SK-N-SH (cell line): ENCODE measurements at regions not wholly inside any gene's neighbourhood (a gene's known extent, or its start where the extent isn't known, plus 50 kb on each side); places are given as distances from the start of the nearest gene placed in this dataset.

Source experiments
- CHD2 ChIP-seq: fragments of 150-350 bp; IDR thresholded peaks from 2 replicates; pipeline ENCODE4 v1.6.1; 2018; ENCODE audit warnings: low read length; ENCODE audit not compliant: partially characterized antibody
- EP300 ChIP-seq, 2 experiments: IDR thresholded peaks; 2 replicates each; pipeline versions ENCODE4 v1.4.0 to v1.6.1; 2012; ENCODE audit warnings: borderline replicate concordance in 1 of 2, low read depth in 1 of 2, low read length in 1 of 2
- FOXJ3 ChIP-seq: sonication (generic); formaldehyde crosslinking; IDR thresholded peaks from 2 replicates; pipeline ENCODE4 v1.5.1; 2020; ENCODE audit warnings: mild to moderate bottlenecking, missing genetic modification reagents
- JUND ChIP-seq: IDR thresholded peaks from 2 replicates; pipeline ENCODE4 v1.4.0; 2012
- POLR2AphosphoS5 ChIP-seq: IDR thresholded peaks from 2 replicates; pipeline ENCODE4 v1.6.1; 2012; ENCODE audit warnings: low read depth, low read length
- SMC3 ChIP-seq: IDR thresholded peaks from 2 replicates; pipeline ENCODE4 v1.6.1; 2012; ENCODE audit warnings: low read depth, low read length, improper control_type of control experiment
- TF ChIP-seq, protein P1 (sequence below): fragments of 200-600 bp; sonication (generic); IDR thresholded peaks from 2 replicates; pipeline ENCODE4 v1.6.1; 2017; ENCODE audit warnings: antibody characterized with exemption, mild to moderate bottlenecking, moderate library complexity
- TF ChIP-seq, protein P2 (sequence below): IDR thresholded peaks from 2 replicates; pipeline ENCODE4 v1.6.1; 2012; ENCODE audit warnings: mild to moderate bottlenecking, low read depth, low read length, moderate library complexity

DNA sequence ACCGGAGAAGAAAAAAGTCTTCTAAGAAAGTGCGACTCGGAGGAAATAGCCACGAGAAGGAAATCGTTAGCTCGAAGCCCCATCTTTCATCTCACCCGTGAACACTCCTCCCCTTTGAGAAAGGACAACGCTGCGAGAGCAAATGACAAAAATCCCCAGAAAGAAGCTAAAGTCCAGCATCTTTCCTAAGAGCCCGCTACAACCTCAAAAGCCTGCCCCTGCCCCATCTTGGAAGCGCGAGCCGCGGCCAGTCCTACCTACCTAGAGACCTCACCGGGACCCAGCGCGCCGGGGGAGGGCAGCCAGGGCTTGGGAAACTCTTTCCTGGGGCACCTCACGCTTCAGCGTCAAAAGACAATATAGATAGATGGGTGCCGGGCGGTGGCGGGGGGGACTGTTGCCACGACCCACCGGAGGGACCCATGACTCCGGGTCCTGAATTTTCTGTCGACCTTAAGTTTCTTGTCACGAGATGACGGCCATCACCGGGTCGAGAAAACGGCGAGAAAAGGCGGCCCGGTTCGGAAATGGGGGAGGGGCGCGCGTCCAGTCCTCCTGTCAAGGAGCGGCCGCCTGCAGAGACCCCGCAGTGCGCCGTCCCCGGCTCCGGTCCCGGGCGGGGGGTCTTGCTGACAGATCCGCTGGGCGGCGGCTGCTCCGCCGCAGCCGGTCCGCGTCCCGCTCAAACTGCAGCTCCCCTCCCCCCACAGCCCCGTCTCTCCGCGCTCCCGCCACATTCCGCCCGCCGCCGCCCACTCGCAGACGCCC, 65.9 kb downstream of the KCNRG start:
- no peak for TF ChIP-seq SMC3
- no peak for TF ChIP-seq POLR2AphosphoS5
- no peak for TF ChIP-seq JUND
- TF ChIP-seq, protein P1, sequence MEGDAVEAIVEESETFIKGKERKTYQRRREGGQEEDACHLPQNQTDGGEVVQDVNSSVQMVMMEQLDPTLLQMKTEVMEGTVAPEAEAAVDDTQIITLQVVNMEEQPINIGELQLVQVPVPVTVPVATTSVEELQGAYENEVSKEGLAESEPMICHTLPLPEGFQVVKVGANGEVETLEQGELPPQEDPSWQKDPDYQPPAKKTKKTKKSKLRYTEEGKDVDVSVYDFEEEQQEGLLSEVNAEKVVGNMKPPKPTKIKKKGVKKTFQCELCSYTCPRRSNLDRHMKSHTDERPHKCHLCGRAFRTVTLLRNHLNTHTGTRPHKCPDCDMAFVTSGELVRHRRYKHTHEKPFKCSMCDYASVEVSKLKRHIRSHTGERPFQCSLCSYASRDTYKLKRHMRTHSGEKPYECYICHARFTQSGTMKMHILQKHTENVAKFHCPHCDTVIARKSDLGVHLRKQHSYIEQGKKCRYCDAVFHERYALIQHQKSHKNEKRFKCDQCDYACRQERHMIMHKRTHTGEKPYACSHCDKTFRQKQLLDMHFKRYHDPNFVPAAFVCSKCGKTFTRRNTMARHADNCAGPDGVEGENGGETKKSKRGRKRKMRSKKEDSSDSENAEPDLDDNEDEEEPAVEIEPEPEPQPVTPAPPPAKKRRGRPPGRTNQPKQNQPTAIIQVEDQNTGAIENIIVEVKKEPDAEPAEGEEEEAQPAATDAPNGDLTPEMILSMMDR, result no peak
- TF ChIP-seq EP300 (IDR thresholded peaks at IDR 0.05; ENCODE audit: borderline replicate concordance in 1 of 2, low read depth in 1 of 2, low read length in 1 of 2), result no peak
- no peak for TF ChIP-seq CHD2
- TF ChIP-seq FOXJ3 (CRISPR knock-in tag), result no peak
- TF ChIP-seq, protein P2, sequence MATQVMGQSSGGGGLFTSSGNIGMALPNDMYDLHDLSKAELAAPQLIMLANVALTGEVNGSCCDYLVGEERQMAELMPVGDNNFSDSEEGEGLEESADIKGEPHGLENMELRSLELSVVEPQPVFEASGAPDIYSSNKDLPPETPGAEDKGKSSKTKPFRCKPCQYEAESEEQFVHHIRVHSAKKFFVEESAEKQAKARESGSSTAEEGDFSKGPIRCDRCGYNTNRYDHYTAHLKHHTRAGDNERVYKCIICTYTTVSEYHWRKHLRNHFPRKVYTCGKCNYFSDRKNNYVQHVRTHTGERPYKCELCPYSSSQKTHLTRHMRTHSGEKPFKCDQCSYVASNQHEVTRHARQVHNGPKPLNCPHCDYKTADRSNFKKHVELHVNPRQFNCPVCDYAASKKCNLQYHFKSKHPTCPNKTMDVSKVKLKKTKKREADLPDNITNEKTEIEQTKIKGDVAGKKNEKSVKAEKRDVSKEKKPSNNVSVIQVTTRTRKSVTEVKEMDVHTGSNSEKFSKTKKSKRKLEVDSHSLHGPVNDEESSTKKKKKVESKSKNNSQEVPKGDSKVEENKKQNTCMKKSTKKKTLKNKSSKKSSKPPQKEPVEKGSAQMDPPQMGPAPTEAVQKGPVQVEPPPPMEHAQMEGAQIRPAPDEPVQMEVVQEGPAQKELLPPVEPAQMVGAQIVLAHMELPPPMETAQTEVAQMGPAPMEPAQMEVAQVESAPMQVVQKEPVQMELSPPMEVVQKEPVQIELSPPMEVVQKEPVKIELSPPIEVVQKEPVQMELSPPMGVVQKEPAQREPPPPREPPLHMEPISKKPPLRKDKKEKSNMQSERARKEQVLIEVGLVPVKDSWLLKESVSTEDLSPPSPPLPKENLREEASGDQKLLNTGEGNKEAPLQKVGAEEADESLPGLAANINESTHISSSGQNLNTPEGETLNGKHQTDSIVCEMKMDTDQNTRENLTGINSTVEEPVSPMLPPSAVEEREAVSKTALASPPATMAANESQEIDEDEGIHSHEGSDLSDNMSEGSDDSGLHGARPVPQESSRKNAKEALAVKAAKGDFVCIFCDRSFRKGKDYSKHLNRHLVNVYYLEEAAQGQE, result no peak
